HepG2 (cell line): ENCODE measurements at regions not wholly inside any gene's neighbourhood (a gene's known extent, or its start where the extent isn't known, plus 50 kb on each side); places are given as distances from the start of the nearest gene placed in this dataset.

ENCODE experiments used
- GABPA ChIP-seq, 2 experiments: IDR thresholded peaks; 2 replicates each; pipeline ENCODE4 v1.6.1; 2011 to 2016; ENCODE audit warnings: low read depth in 2 of 2, low read length in 1 of 2, missing biosample characterization in 1 of 2, missing genetic modification characterization in 1 of 2
- NCOA1 ChIP-seq: sonication (generic); formaldehyde crosslinking; IDR thresholded peaks from 2 replicates; pipeline ENCODE4 v1.9.0; 2021; ENCODE audit warnings: missing genetic modification reagents
- PATZ1 ChIP-seq: sonication (generic); formaldehyde crosslinking; IDR thresholded peaks from 2 replicates; pipeline ENCODE4 v1.4.0; 2020; ENCODE audit warnings: missing genetic modification reagents
- SOX13 ChIP-seq, 3 experiments: fragments of 450-650 bp in 1 of 3; sonication (generic) in 1 of 3; formaldehyde crosslinking in 1 of 3; IDR thresholded peaks in 2 of 3; conservative IDR thresholded peaks in 1 of 3; 2 replicates each; pipeline versions ENCODE4 v1.5.0 to v1.6.1; 2016 to 2020; ENCODE audit warnings: antibody characterized with exemption in 1 of 3, mild to moderate bottlenecking in 1 of 3, missing compliant biosample characterization in 1 of 3, missing genetic modification reagents in 1 of 3, moderate library complexity in 1 of 3
- TFAP4 ChIP-seq: sonication (generic); IDR thresholded peaks from 2 replicates; pipeline ENCODE4 v1.6.1; 2016; ENCODE audit warnings: low read depth, borderline replicate concordance
- ZBTB25 ChIP-seq: IDR thresholded peaks from 2 replicates; pipeline ENCODE4 v1.6.1; 2018; ENCODE audit warnings: missing genetic modification reagents
- ZNF142 ChIP-seq: sonication (generic); formaldehyde crosslinking; IDR thresholded peaks from 2 replicates; pipeline ENCODE4 v1.4.0; 2020; ENCODE audit warnings: missing genetic modification reagents
- ZNF484 ChIP-seq: sonication (generic); formaldehyde crosslinking; IDR thresholded peaks from 2 replicates; pipeline ENCODE4 v1.5.1; 2020; ENCODE audit warnings: mild to moderate bottlenecking, low read depth, missing genetic modification reagents, borderline replicate concordance
- ZNF547 ChIP-seq: sonication (generic); formaldehyde crosslinking; IDR thresholded peaks from 2 replicates; pipeline ENCODE4 v1.5.1; 2020; ENCODE audit warnings: mild to moderate bottlenecking, missing genetic modification reagents
- ZNF687 ChIP-seq: sonication (generic); formaldehyde crosslinking; IDR thresholded peaks from 2 replicates; pipeline ENCODE4 v1.5.1; 2020; ENCODE audit warnings: mild to moderate bottlenecking, missing genetic modification reagents, moderate library complexity
- ZNF777 ChIP-seq: sonication (generic); formaldehyde crosslinking; IDR thresholded peaks from 2 replicates; pipeline ENCODE4 v1.4.0; 2020; ENCODE audit warnings: missing genetic modification reagents

- TF ChIP-seq ZNF687 (0 out of 2 replicates have a peak, but pooled peaks have one; percentile 40), GABPA (IDR thresholded peaks at IDR 0.05; ENCODE audit: low read depth, low read length) (no peak), GABPA (CRISPR knock-in tag; IDR thresholded peaks at IDR 0.05; ENCODE audit: low read depth) (no peak), TFAP4 (no peak), ZBTB25 (CRISPR knock-in tag) (0 out of 2 replicates have a peak, but pooled peaks have one; percentile 15), ZNF142 (no peak), ZNF547 (0 out of 2 replicates have a peak, but pooled peaks have one; percentile 82), PATZ1 (CRISPR knock-in tag) (peak; percentile 67; the same call in 1 of the 2 replicates), SOX13 (IDR thresholded peaks at IDR 0.05) (0 out of 2 replicates have a peak, but pooled peaks have one; percentile 6), SOX13 (CRISPR knock-in tag; conservative IDR thresholded peaks at IDR 0.05 in 1 of 2, IDR thresholded peaks at IDR 0.05 in 1 of 2) (peak in 1 of 2 experiments; percentile 62; a peak in 1 of 4 replicates), ZNF484 (CRISPR knock-in tag) (no peak), NCOA1 (CRISPR knock-in tag) (peak; percentile 73; the same call in 1 of the 2 replicates), ZNF777 (CRISPR knock-in tag) (peak; percentile 35; the same call in 1 of the 2 replicates)
These were observed 72.2 kb upstream of the METTL9 start (continued) for GRCh38 chr16:21526923-21527807.
